Esophagus squamous epithelium (tissue), 5 donors: ENCODE measurements at regions not wholly inside any gene's neighbourhood (a gene's known extent, or its start where the extent isn't known, plus 50 kb on each side); places are given as distances from the start of the nearest gene placed in this dataset.

Source experiments
- DNase-seq: peaks from one replicate; lab custom pipeline; 2025; lab: John Stamatoyannopoulos, UW
- H3K27ac ChIP-seq, 4 donors: fragments of 200-600 bp; sonication (generic); one replicate each; pipeline ENCODE4 v1.5.1; 2016 to 2019; ENCODE audit warnings: mild to moderate bottlenecking in 1 of 4
- H3K27me3 ChIP-seq, 4 donors: fragments of 200-600 bp; sonication (generic); 1 replicate in 3 of 4; 2 replicates in 1 of 4; pipeline versions ENCODE4 v1.5.1 to v1.6.0; 2017 to 2021; ENCODE audit warnings: antibody characterized with exemption in 1 of 4
- H3K36me3 ChIP-seq, 3 donors: fragments of 200-600 bp; sonication (generic); one replicate each; pipeline ENCODE4 v1.5.1; 2016 to 2019
- H3K4me1 ChIP-seq, 3 donors: fragments of 200-600 bp; sonication (generic); one replicate each; pipeline ENCODE4 v1.5.1; 2017 to 2019
- H3K4me3 ChIP-seq, 4 donors: fragments of 200-600 bp; sonication (generic); 1 replicate in 3 of 4; 2 replicates in 1 of 4; pipeline ENCODE4 v1.5.1; 2016 to 2019; ENCODE audit warnings: mild to moderate bottlenecking in 2 of 4, moderate library complexity in 1 of 4
- H3K9me3 ChIP-seq, 3 donors: fragments of 200-600 bp; sonication (generic); one replicate each; pipeline ENCODE4 v1.5.1; 2016 to 2019
- POLR2A ChIP-seq, 4 donors: fragments of 450-650 bp; IDR thresholded peaks; one replicate each; pipeline ENCODE4 v1.6.1; 2017; ENCODE audit warnings: antibody characterized with exemption in 4 of 4, mild to moderate bottlenecking in 4 of 4, moderate library complexity in 3 of 4
- WGBS, 2 donors: methylation state at CpG; one replicate each; pipeline ENCODE4 v1.1.5; 2018; 5-methylcytosine and 5-hydroxymethylcytosine counted together
- intact Hi-C: fragments of 100-400 bp; cut with DNase I; formaldehyde crosslinking; loops from one replicate; pipeline ENCODE4 v1.15.0; 2022
- TF ChIP-seq, protein P1 (sequence below), 6 experiments: fragments of 450-650 bp in 4 of 6; fragments of 200-600 bp in 2 of 6; sonication (generic) in 2 of 6; IDR thresholded peaks; one replicate each; pipeline ENCODE4 v1.5.1; 2016 to 2019; ENCODE audit warnings: antibody characterized with exemption in 6 of 6, mild to moderate bottlenecking in 4 of 6, moderate library complexity in 4 of 6
- donor health status: DM: yes; HTN: yes; CAD: no.

GRCh38 chr16:51651061-51651466 is 500.0 kb upstream of the SALL1 start:
- no peak overlapping the region for H3K4me3 ChIP-seq
- no peaks in the 10 kb centered on the region for H3K36me3 ChIP-seq
- H3K27ac ChIP-seq = no peak overlapping the region
- intact Hi-C loops = no loop called here
- H3K4me1 ChIP-seq = no peaks in the 10 kb centered on the region
- H3K9me3 ChIP-seq = no peaks in the 10 kb centered on the region
- H3K27me3 ChIP-seq = no peaks in the 10 kb centered on the region
- no peak for TF ChIP-seq POLR2A (IDR thresholded peaks at IDR 0.05)
- no peak for DNase-seq
- 63 to 83% methylated on average over 3 to 4 of the region's 15 CpGs for WGBS, 2 donors

DNA sequence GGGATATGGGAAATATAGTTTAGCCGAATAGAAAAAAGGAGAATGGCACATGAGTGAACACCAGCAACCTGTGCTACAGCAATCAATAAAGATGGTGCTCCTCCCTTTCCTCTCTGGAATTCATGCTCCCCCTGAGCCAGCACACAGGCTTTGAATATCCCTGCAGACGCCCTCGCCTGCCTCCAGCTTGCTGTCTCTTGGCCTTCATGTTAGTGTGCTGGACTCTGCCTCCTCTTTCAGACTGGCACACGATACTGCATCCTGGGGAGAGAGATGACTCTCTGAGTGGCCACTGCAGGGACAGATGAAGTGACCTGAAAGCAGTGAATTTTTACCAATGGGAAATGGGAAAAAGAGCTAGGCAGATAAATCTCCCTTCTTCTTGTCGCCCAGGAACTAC is 498.6 kb upstream of the SALL1 start:
- H3K36me3 ChIP-seq = no peaks in the 10 kb centered on the region
- H3K27ac ChIP-seq = no peak overlapping the region
- no peaks in the 10 kb centered on the region for H3K9me3 ChIP-seq
- TF ChIP-seq, protein P1, sequence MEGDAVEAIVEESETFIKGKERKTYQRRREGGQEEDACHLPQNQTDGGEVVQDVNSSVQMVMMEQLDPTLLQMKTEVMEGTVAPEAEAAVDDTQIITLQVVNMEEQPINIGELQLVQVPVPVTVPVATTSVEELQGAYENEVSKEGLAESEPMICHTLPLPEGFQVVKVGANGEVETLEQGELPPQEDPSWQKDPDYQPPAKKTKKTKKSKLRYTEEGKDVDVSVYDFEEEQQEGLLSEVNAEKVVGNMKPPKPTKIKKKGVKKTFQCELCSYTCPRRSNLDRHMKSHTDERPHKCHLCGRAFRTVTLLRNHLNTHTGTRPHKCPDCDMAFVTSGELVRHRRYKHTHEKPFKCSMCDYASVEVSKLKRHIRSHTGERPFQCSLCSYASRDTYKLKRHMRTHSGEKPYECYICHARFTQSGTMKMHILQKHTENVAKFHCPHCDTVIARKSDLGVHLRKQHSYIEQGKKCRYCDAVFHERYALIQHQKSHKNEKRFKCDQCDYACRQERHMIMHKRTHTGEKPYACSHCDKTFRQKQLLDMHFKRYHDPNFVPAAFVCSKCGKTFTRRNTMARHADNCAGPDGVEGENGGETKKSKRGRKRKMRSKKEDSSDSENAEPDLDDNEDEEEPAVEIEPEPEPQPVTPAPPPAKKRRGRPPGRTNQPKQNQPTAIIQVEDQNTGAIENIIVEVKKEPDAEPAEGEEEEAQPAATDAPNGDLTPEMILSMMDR (IDR thresholded peaks at IDR 0.05) = no peak
- no peak for TF ChIP-seq POLR2A (IDR thresholded peaks at IDR 0.05)
- no peak for DNase-seq
- WGBS, 2 donors = 62 to 79% methylated on average over 4 of the region's 5 CpGs
- no peaks in the 10 kb centered on the region for H3K4me1 ChIP-seq
- H3K4me3 ChIP-seq = no peak overlapping the region
- no peaks in the 10 kb centered on the region for H3K27me3 ChIP-seq
- intact Hi-C loops = no loop called here

GRCh38 chr16:51648526-51648925 is 497.5 kb upstream of the SALL1 start:
- Histone ChIP-seq H3K4me3 (no peak overlapping the region), H3K36me3 (no peaks in the 10 kb centered on the region), H3K27me3 (no peaks in the 10 kb centered on the region), H3K27ac (no peak overlapping the region), H3K4me1 (no peaks in the 10 kb centered on the region), H3K9me3 (no peaks in the 10 kb centered on the region)
- intact Hi-C loops = no loop called here
- no peak for DNase-seq
- TF ChIP-seq, protein P1 (IDR thresholded peaks at IDR 0.05) = no peak
- no peak for TF ChIP-seq POLR2A (IDR thresholded peaks at IDR 0.05)
- 64 to 70% methylated on average over 2 of the region's 2 CpGs for WGBS, 2 donors

DNA sequence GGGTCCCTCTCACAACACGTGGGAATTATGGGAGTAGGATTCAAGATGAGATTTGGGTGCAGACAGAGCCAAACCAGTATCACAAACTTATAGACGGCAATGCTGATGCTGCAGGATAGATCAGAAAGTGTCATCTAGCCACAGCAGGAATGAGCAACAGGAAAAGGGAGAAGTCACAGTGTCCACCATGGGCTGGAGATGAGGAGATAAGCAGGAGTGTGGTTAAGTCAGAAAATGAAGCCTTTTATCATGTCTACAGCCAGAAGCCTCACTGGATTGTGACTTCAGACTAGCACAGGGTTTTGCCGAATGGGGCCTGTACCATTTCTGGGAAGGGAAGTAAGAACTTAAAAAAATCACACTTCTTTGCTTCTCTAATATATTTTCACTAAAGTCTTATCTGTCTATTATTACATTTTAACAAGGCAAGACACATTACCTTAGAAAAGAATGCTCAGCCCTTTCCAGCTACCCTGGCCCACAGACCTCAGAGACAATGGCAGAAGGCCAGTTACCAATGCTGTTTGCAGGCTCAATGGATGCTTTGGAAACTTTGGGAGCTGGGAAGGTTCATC is 490.2 kb upstream of the SALL1 start:
- intact Hi-C loops = no loop called here
- Histone ChIP-seq H3K4me1 (no peaks in the 10 kb centered on the region), H3K4me3 (no peak overlapping the region), H3K27ac (no peak overlapping the region), H3K9me3 (no peaks in the 10 kb centered on the region), H3K27me3 (peaks cover 0 to 12% (median 0%) of the 10 kb centered on the region in 4 donors), H3K36me3 (no peaks in the 10 kb centered on the region)
- WGBS, 2 donors = 85 to 93% methylated on average over 3 of the region's 3 CpGs
- TF ChIP-seq POLR2A (IDR thresholded peaks at IDR 0.05) = no peak
- TF ChIP-seq, protein P1 (IDR thresholded peaks at IDR 0.05) = no peak
- DNase-seq = no peak

- TF ChIP-seq, protein P1 (IDR thresholded peaks at IDR 0.05) = no peak
- no peak for TF ChIP-seq POLR2A (IDR thresholded peaks at IDR 0.05)
- H3K4me3 ChIP-seq = no peak overlapping the region
- DNase-seq = no peak
- no peaks in the 10 kb centered on the region for H3K4me1 ChIP-seq
- 83 to 90% methylated on average over 4 of the region's 4 CpGs for WGBS, 2 donors
- intact Hi-C loops = no loop called here
- H3K27me3 ChIP-seq = peaks cover 0 to 18% (median 0%) of the 10 kb centered on the region in 4 donors
- H3K36me3 ChIP-seq = no peaks in the 10 kb centered on the region
- H3K9me3 ChIP-seq = no peaks in the 10 kb centered on the region
- H3K27ac ChIP-seq = no peak overlapping the region
These were observed 489.1 kb upstream of the SALL1 start for GRCh38 chr16:51640196-51640595.
